ENCODE measurements at regions not wholly inside any gene's neighbourhood (a gene's known extent, or its start where the extent isn't known, plus 50 kb on each side); places are given as distances from the start of the nearest gene placed in this dataset.

GRCh38 chr3:152619691-152620090, 215.2 kb upstream of the P2RY1 start:
- Histone ChIP-seq H3K4me1 (ENCODE audit: insufficient read depth) (0 out of 2 replicates have a peak, but pooled peaks cover 12% of the 10 kb centered on the region), H4K20me1 (replicated peaks; ENCODE audit: insufficient read depth) (no peaks in the 10 kb centered on the region), H3K79me2 (replicated peaks; ENCODE audit: insufficient read depth) (no peaks in the 10 kb centered on the region), H3K36me3 (ENCODE audit: insufficient read depth) (no peaks in the 10 kb centered on the region), H3K27ac (ENCODE audit: low read depth) (no peak overlapping the region), H3K4me3 (no peak overlapping the region), H3K9me2 (ENCODE audit: insufficient read depth) (peaks cover 13% of the 10 kb centered on the region; the same call in 1 of the 2 replicates), H3K4me2 (no peak overlapping the region), H2AFZ (peak overlapping the region; percentile 38; the same call in 1 of the 2 replicates), H3K27me3 (ENCODE audit: insufficient read depth) (no peaks in the 10 kb centered on the region), H3F3A (replicated peaks; ENCODE audit: low read depth) (no peaks in the 10 kb centered on the region)
- Mint-ChIP-seq H3K4me3 (no peak overlapping the region), H3K4me1 (peaks cover 6% of the 10 kb centered on the region), H3K9me3 (no peaks in the 10 kb centered on the region), H3K36me3 (ENCODE audit: low read depth) (no peaks in the 10 kb centered on the region; the same call in 2 of the 3 replicates), H3K27ac (no peak overlapping the region), H3K27me3 (ENCODE audit: insufficient read depth, low read depth, poor library complexity) (no peaks in the 10 kb centered on the region)
- TF ChIP-seq POLR2AphosphoS5 (IDR thresholded peaks at IDR 0.05; ENCODE audit: low read depth) (no peak), NANOG (IDR thresholded peaks at IDR 0.05; ENCODE audit: borderline replicate concordance) (no peak), ZNF331 (CRISPR knock-in tag; IDR thresholded peaks at IDR 0.05; ENCODE audit: low read depth) (no peak), REST (IDR thresholded peaks at IDR 0.05; ENCODE audit: unreplicated experiment) (no peak), EZH2 (IDR thresholded peaks at IDR 0.05; ENCODE audit: low read depth, unreplicated experiment) (no peak), JUNB (IDR thresholded peaks at IDR 0.05; ENCODE audit: unreplicated experiment) (no peak), CREB1 (CRISPR knock-in tag; IDR thresholded peaks at IDR 0.05; ENCODE audit: low read depth) (no peak), ZNF462 (CRISPR knock-in tag; IDR thresholded peaks at IDR 0.05) (no peak), STAT1 (IDR thresholded peaks at IDR 0.05; ENCODE audit: unreplicated experiment) (no peak), CTCF (conservative IDR thresholded peaks at IDR 0.05; ENCODE audit: low read depth in 2 of 2) (no peak), EZH2phosphoT487 (IDR thresholded peaks at IDR 0.05; ENCODE audit: unreplicated experiment) (no peak), ZNF114 (CRISPR knock-in tag; IDR thresholded peaks at IDR 0.05) (no peak), ETS1 (IDR thresholded peaks at IDR 0.05) (no peak)
- no peak for ATAC-seq
- DNase-seq (ENCODE audit: low spot score): no peak
